AG04449 (cell line): ENCODE measurements at regions not wholly inside any gene's neighbourhood (a gene's known extent, or its start where the extent isn't known, plus 50 kb on each side); places are given as distances from the start of the nearest gene placed in this dataset.
A peak's percentile ranks its signal among the peaks of the same experiment; 100 is the strongest.

Source experiments
- CTCF ChIA-PET: fragments of 350-600 bp; formaldehyde crosslinking; extraction: SDS; loops from one replicate; lab custom pipeline; 2021; ENCODE audit warnings: antibody characterized with exemption; lab: Yijun Ruan, JAX
- POLR2A ChIA-PET: fragments of 400-600, 350-600 bp; formaldehyde crosslinking; extraction: SDS; loops from one replicate; lab custom pipeline; 2020; ENCODE audit warnings: antibody characterized with exemption, inconsistent platforms; lab: Yijun Ruan, JAX
- DNase-seq: peaks from one replicate; pipeline ENCODE4 v3.0.0-alpha.2; 2010; ENCODE audit warnings: low read depth, low spot score
- H3K4me3 ChIP-seq: 2 replicates; pipeline ENCODE4 v1.5.1; 2011; ENCODE audit warnings: low read depth, mild to moderate bottlenecking, control low read depth, low read length
- TF ChIP-seq, protein P1 (sequence below): IDR thresholded peaks from one replicate; pipeline ENCODE4 v1.5.1; 2011; ENCODE audit warnings: mild to moderate bottlenecking, moderate library complexity, low read length, control low read depth, inconsistent platforms; ENCODE audit not compliant: insufficient read depth; ENCODE audit errors: missing control alignments

DNA sequence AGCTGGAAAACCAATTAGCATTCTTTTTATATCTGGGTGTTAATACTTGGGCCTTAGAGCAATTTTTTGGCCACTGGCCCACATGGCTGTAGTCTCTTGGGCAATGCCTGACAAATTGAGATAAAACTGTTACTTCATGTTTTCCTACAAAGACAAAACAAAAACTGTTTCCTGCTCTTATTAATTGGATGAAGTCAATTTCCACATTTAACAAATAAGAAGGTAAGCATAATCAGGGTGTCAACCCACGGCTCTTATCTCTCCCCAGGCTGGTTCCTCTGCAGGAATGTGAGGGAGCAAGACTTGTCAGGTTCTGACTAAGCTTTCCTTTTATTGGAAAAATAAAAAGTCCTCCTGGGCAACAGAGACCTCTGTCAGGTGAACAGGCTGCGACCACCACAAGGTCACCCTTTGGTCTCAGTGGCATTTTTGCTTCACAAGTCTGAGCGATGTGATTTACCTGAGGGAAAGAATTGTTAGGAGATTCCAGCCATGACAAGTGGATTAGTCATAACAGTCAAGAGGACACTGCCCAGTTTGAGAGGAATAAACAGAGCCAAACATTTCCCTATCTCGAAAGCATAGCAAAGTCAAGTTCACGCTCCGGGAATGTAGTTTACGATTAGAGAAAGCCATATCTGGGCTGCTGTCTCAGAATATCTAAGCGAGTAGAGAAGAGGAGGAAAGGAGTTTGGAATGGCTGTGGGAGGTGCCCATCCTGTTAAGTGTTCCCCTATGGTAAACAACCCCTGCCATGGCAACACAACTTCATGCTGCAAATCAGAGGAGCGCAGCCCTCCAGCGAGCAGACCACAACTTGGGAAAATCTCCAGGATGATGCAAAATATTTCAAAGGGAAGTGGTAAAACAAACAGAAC, 144.4 kb downstream of the TES start:
- H3K4me3 ChIP-seq: peak overlapping the region; percentile 37
- ChIA-PET POLR2A (interaction anchor here (0.6 to 1.0 kb wide), 3 partner anchors 154 to 423 kb away, joined by 3 read pairs; no protein-coding TSS in a partner anchor), CTCF (interaction anchor here (1.3 kb wide), 1 partner anchor 237 kb away, joined by 3 read pairs; no protein-coding TSS in a partner anchor)
- peak; percentile 93 for DNase-seq
- TF ChIP-seq, protein P1, sequence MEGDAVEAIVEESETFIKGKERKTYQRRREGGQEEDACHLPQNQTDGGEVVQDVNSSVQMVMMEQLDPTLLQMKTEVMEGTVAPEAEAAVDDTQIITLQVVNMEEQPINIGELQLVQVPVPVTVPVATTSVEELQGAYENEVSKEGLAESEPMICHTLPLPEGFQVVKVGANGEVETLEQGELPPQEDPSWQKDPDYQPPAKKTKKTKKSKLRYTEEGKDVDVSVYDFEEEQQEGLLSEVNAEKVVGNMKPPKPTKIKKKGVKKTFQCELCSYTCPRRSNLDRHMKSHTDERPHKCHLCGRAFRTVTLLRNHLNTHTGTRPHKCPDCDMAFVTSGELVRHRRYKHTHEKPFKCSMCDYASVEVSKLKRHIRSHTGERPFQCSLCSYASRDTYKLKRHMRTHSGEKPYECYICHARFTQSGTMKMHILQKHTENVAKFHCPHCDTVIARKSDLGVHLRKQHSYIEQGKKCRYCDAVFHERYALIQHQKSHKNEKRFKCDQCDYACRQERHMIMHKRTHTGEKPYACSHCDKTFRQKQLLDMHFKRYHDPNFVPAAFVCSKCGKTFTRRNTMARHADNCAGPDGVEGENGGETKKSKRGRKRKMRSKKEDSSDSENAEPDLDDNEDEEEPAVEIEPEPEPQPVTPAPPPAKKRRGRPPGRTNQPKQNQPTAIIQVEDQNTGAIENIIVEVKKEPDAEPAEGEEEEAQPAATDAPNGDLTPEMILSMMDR: no peak

DNA sequence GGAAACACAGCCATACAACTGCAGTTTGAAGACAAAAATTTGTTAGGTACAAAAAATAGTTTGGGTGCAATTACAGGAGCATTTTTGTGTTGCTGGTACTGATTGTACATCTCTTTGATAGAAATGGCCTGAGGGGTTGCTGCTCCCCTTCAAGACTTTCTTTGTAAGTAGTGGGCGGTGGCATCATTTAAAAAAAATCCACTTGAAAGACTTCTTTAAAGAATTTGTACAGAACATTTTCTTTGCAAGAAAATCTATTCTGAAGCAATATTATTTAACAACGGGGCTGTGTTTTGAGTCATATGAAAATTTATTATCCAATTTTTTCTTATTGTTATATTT, 144.1 kb upstream of the CAV2 start:
- TF ChIP-seq, protein P1: no peak
- H3K4me3 ChIP-seq: no peak overlapping the region
- ChIA-PET CTCF (no interaction called here), POLR2A (no interaction called here)
- no peak for DNase-seq

DNA sequence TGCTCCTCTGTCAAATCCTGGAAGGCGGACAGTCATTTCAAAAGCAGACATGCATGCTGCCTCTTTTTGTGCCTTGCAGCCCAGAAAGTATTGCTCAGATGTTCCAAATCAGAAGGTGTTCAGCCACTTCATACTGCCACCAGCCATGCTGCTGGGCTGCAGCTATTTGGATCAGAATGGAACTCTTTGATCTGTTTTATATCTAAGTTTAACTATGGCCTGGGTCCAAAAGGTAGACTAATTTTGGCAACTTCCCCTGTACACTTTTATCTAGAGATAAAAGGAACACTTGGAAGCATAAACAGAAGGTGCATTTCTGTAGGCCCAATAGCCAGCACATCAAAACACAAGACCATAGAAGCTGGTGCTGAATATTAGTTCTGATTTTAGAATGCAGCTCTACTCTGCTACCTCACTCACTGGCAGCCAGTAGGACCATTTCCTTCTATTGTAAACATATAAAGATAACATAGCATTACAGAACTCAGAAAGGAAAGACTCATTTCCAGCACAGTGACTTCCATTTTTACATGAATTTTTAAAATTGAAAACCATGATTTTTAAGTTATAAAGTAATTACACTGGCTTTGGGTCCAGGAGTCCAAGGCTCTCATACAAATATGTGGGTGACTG, 143.1 kb upstream of the CAV2 start:
- ChIA-PET CTCF (interaction anchor here (1.4 kb wide), 1 partner anchor 97 kb away, joined by 4 read pairs; no protein-coding TSS in a partner anchor), POLR2A (no interaction called here)
- TF ChIP-seq, protein P1: no peak
- no peak for DNase-seq
- no peak overlapping the region for H3K4me3 ChIP-seq

DNA sequence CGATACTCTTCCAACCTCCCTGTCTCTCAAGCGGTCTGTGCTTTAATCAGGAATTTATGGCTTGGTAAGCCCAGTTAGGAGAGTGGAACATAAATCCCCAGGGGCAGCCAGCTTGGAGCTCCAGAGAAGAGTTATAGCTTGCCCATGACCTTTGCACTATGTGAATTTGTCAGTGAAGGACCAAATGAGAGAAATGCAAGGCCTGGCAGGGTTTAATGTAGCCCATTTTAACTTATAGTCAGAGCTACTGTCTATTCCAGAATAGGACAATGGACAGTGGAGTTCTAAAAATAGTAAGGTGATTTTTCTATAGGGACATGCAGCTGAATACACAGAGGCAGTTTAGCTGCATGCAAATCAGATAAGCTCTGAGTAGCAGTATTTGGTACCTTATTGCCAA, 142.6 kb upstream of the CAV2 start:
- DNase-seq: no peak
- POLR2A ChIA-PET: no interaction called here
- no peak overlapping the region for H3K4me3 ChIP-seq
- CTCF ChIA-PET: interaction anchor here (1.4 kb wide), 1 partner anchor 97 kb away, joined by 4 read pairs; no protein-coding TSS in a partner anchor
- TF ChIP-seq, protein P1: no peak

DNA sequence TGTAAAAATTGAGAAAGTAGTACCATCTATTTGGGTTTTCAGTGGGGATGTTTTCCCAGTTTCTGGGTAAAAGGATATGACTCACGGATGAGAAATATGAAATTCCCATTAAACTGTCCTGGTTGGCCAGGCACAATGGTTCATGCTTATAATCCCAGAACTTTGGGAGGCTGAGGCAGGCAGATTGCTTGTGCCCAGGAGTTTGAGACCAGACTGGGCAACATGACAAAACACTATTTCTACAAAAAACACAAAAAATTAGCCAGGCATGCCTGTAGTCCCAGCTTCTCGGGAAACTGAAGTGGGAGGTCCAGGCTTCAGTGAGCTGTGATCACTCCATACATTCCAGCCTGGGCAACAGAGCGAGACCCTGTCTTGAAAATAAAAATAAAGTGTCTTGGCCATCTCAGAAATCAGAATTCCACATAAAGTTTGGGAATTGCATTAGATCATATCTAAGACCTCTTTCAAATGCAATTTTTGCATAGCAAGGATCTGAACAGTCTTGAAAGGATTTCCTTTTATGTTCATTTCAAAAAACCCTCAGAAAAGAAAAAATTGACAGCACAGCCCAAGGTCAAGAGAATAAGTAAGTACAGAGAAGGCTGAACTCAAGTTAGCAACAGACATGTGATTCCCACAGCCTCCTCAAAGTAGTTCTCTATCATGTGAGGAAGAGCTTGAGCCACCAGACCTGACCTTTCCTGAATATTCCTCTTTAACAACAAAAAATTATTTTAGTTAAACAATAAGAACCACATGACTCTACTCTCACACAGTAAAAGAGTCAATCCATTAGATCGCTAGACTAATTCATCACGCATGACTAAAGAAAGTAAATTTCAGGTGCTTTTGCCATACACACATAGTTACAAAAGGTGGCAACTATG, 141.5 kb upstream of the CAV2 start:
- TF ChIP-seq, protein P1: no peak
- ChIA-PET POLR2A (no interaction called here), CTCF (interaction anchor here (1.2 kb wide), 1 partner anchor 103 kb away, joined by 3 read pairs; no protein-coding TSS in a partner anchor)
- no peak for DNase-seq
- no peak overlapping the region for H3K4me3 ChIP-seq
